K562 (cell line): ENCODE measurements at regions not wholly inside any gene's neighbourhood (a gene's known extent, or its start where the extent isn't known, plus 50 kb on each side); places are given as distances from the start of the nearest gene placed in this dataset.

Experiments used
- ATAC-seq: fragments of 200-7000 bp; cut with Tn5 transposase; 3 replicates; pipeline ENCODE4 v1.9.1; 2020; ENCODE audit warnings: moderate library complexity
- BruUV-seq: library from RNA; stranded (reverse); fragments of 400-500 nt; replicated peaks from 2 replicates; lab custom pipeline; 2021; lab: Mats Ljungman, UMichigan
- CTCF ChIA-PET: fragments of 300-600 bp; formaldehyde crosslinking; extraction: SDS; loops from one replicate; lab custom pipeline; 2021; ENCODE audit warnings: low intra/inter-chr PET ratio; lab: Yijun Ruan, JAX
- POLR2A ChIA-PET: fragments of 300-600, 350-650 bp; sonication (Branson Sonifier 250); formaldehyde crosslinking; extraction: SDS; loops from one replicate; lab custom pipeline; 2021; ENCODE audit warnings: antibody characterized with exemption, inconsistent platforms; lab: Yijun Ruan, JAX
- DNase-seq, 4 experiments: peaks; one replicate each; pipeline versions ENCODE4 v3.0.0 to v3.0.0-alpha.2; 2011 to 2018; ENCODE audit warnings: low spot score in 3 of 4, mixed read lengths in 3 of 4; ENCODE audit errors: extremely low read depth in 1 of 4
- FAIRE-seq: peaks from 2 replicates; lab custom pipeline; 2011; peaks lifted over from hg19 to GRCh38; lab: Jason Lieb, UNC
- H2AFZ ChIP-seq: 2 replicates; pipeline ENCODE4 v1.6.0; 2011; ENCODE audit warnings: low read depth, low read length, control low read depth, inconsistent platforms
- H3K27ac ChIP-seq: fragments of 200-600 bp; 3 replicates; pipeline ENCODE4 v1.8.0; 2011; ENCODE audit warnings: low read depth, mild to moderate bottlenecking, control low read depth, inconsistent platforms, low read length, moderate library complexity, mixed read lengths; ENCODE audit errors: extremely low read depth
- H3K27me3 ChIP-seq, 2 experiments: fragments of 300-600 bp in 1 of 2; 2 replicates in 1 of 2; 3 replicates in 1 of 2; pipeline versions ENCODE4 v1.6.0 to v1.8.0; 2011; ENCODE audit warnings: inconsistent platforms in 2 of 2, low read length in 2 of 2, mild to moderate bottlenecking in 1 of 2, mixed read lengths in 1 of 2, moderate library complexity in 1 of 2; ENCODE audit not compliant: control insufficient read depth in 2 of 2, insufficient read depth in 2 of 2
- H3K36me3 ChIP-seq: fragments of 300-600 bp; 3 replicates; pipeline ENCODE4 v1.8.0; 2011; ENCODE audit warnings: mild to moderate bottlenecking, low read length, inconsistent platforms; ENCODE audit not compliant: control insufficient read depth, insufficient read depth
- H3K4me1 ChIP-seq, 2 experiments: fragments of 200-600 bp in 1 of 2; replicated peaks in 1 of 2; 2 replicates in 1 of 2; 3 replicates in 1 of 2; pipeline versions ENCODE4 v1.5.1 to v1.8.0; 2011; ENCODE audit warnings: inconsistent platforms in 2 of 2, low read length in 2 of 2, mild to moderate bottlenecking in 1 of 2, mixed read lengths in 1 of 2, moderate library complexity in 1 of 2; ENCODE audit not compliant: control insufficient read depth in 2 of 2, insufficient read depth in 2 of 2
- H3K4me2 ChIP-seq: 2 replicates; pipeline ENCODE4 v1.6.1; 2011; ENCODE audit warnings: low read length, control low read depth, inconsistent platforms, mixed read lengths; ENCODE audit not compliant: insufficient read depth
- H3K4me3 ChIP-seq: fragments of 200-600 bp; sonication (generic), shearing (Covaris generic); 2 replicates; pipeline ENCODE4 v1.5.1; 2016; ENCODE audit warnings: control low read depth, inconsistent platforms
- H3K79me2 ChIP-seq: fragments of 200-600 bp; 3 replicates; pipeline ENCODE4 v1.8.0; 2011; ENCODE audit warnings: low read length, inconsistent platforms; ENCODE audit not compliant: control insufficient read depth, insufficient read depth
- H3K9ac ChIP-seq, 2 experiments: 2 replicates each; pipeline versions ENCODE4 v1.6.0 to v1.6.1; 2011; ENCODE audit warnings: low read depth in 2 of 2, low read length in 2 of 2, control low read depth in 1 of 2, inconsistent platforms in 1 of 2, mild to moderate bottlenecking in 1 of 2, mixed read lengths in 1 of 2; ENCODE audit not compliant: insufficient read depth in 1 of 2
- H3K9me1 ChIP-seq: one replicate; pipeline ENCODE4 v1.6.0; 2011; ENCODE audit warnings: inconsistent platforms, mild to moderate bottlenecking, low read length, moderate library complexity; ENCODE audit not compliant: control insufficient read depth, insufficient read depth
- H3K9me3 ChIP-seq: replicated peaks from 2 replicates; pipeline ENCODE4 v1.5.1; 2011; ENCODE audit warnings: low read depth, low read length, inconsistent platforms; ENCODE audit not compliant: control insufficient read depth, insufficient read depth
- H4K20me1 ChIP-seq: replicated peaks from 2 replicates; pipeline ENCODE4 v1.6.1; 2011; ENCODE audit warnings: low read length, inconsistent platforms, mixed read lengths; ENCODE audit not compliant: control insufficient read depth, insufficient read depth
- CCNT2 ChIP-seq: IDR thresholded peaks from 2 replicates; pipeline ENCODE4 v1.6.1; 2011; ENCODE audit warnings: borderline replicate concordance, low read depth, mild to moderate bottlenecking, moderate library complexity, mixed read lengths, low read length; ENCODE audit not compliant: insufficient read length; ENCODE audit errors: extremely low read depth
- CREB1 ChIP-seq, 2 experiments: sonication (generic) in 1 of 2; formaldehyde crosslinking in 1 of 2; IDR thresholded peaks; 2 replicates each; pipeline versions ENCODE4 v1.6.1 to v1.8.0; 2012 to 2022; ENCODE audit warnings: inconsistent platforms in 1 of 2, mild to moderate bottlenecking in 1 of 2, missing genetic modification reagents in 1 of 2, moderate library complexity in 1 of 2
- CREB3L1 ChIP-seq: fragments of 450-650 bp; IDR thresholded peaks from 2 replicates; pipeline ENCODE4 v1.6.1; 2014; ENCODE audit warnings: low read depth, mild to moderate bottlenecking, moderate library complexity, borderline replicate concordance
- HDAC8 ChIP-seq: fragments of 450-650 bp; IDR thresholded peaks from 2 replicates; pipeline ENCODE4 v1.6.1; 2016; ENCODE audit warnings: mild to moderate bottlenecking, missing genetic modification characterization, moderate library complexity, missing compliant biosample characterization
- HMBOX1 ChIP-seq: sonication (generic); IDR thresholded peaks from 2 replicates; pipeline ENCODE4 v1.6.1; 2016
- L3MBTL2 ChIP-seq: fragments of 450-650 bp; IDR thresholded peaks from 2 replicates; pipeline ENCODE4 v1.6.1; 2016; ENCODE audit warnings: mild to moderate bottlenecking, moderate library complexity
- MITF ChIP-seq: IDR thresholded peaks from 2 replicates; pipeline ENCODE4 v1.6.1; 2014; ENCODE audit warnings: antibody characterized with exemption
- PCBP2 ChIP-seq: fragments of 200-400 bp; formaldehyde crosslinking; IDR thresholded peaks from 2 replicates; pipeline ENCODE4 v1.6.1; 2018; ENCODE audit warnings: low read length, low read depth, mild to moderate bottlenecking, moderate library complexity; ENCODE audit not compliant: poor library complexity, severe bottlenecking
- PHB ChIP-seq: fragments of 250-450 bp; sonication (Bioruptor Pico); IDR thresholded peaks from 2 replicates; pipeline ENCODE4 v1.5.0; 2021
- SIN3B ChIP-seq: fragments of 450-650 bp; IDR thresholded peaks from 2 replicates; pipeline ENCODE4 v1.6.1; 2017; ENCODE audit warnings: low read depth, mild to moderate bottlenecking, moderate library complexity
- SIRT6 ChIP-seq: IDR thresholded peaks from one replicate; pipeline ENCODE4 v1.6.1; 2012; ENCODE audit warnings: low read depth, mild to moderate bottlenecking, control low read depth, inconsistent platforms, low read length, moderate library complexity
- SMARCA5 ChIP-seq: fragments of 450-650 bp; IDR thresholded peaks from 2 replicates; pipeline ENCODE4 v1.6.1; 2016
- SPI1 ChIP-seq: IDR thresholded peaks from 2 replicates; pipeline ENCODE4 v1.6.1; 2011; ENCODE audit warnings: low read depth, low read length, control low read depth, borderline replicate concordance
- SRF ChIP-seq, 2 experiments: fragments of 250-450, 450-650 bp in 1 of 2; sonication (Bioruptor Pico) in 1 of 2; sonication (generic) in 1 of 2; formaldehyde crosslinking; IDR thresholded peaks; 2 replicates each; pipeline versions ENCODE4 v1.5.0 to v1.5.1; 2020 to 2022; ENCODE audit warnings: mild to moderate bottlenecking in 1 of 2, missing genetic modification reagents in 1 of 2
- STAT5B ChIP-seq: fragments of 250-450 bp; sonication (Bioruptor Pico); IDR thresholded peaks from 2 replicates; pipeline ENCODE4 v1.8.0; 2021; ENCODE audit warnings: mild to moderate bottlenecking, inconsistent platforms
- THAP12 ChIP-seq: fragments of 250-450 bp; sonication (Bioruptor Pico); IDR thresholded peaks from 2 replicates; pipeline ENCODE4 v1.9.0; 2021; ENCODE audit warnings: mild to moderate bottlenecking, inconsistent platforms
- ZNF133 ChIP-seq: fragments of 250-450 bp; sonication (Bioruptor Pico); IDR thresholded peaks from 2 replicates; pipeline ENCODE4 v1.4.0; 2020; ENCODE audit warnings: mild to moderate bottlenecking
- ZNF384 ChIP-seq: IDR thresholded peaks from 2 replicates; pipeline ENCODE4 v1.6.1; 2012; ENCODE audit warnings: low read depth, low read length, improper control_type of control experiment
- ZNF41 ChIP-seq: fragments of 250-450 bp; sonication (Bioruptor Pico); conservative IDR thresholded peaks from 2 replicates; pipeline ENCODE4 v1.4.0; 2020; ENCODE audit warnings: mild to moderate bottlenecking
- WGBS: fragments of 100-300 bp; shearing (Covaris generic); methylation state at CpG from one replicate; pipeline ENCODE4 v1.1.6; 2016; ENCODE audit warnings: low coverage, mixed read lengths; ENCODE audit not compliant: insufficient coverage; ENCODE audit errors: missing lambda C conversion rate; 5-methylcytosine and 5-hydroxymethylcytosine counted together
- in situ Hi-C: fragments of 300-500 bp; cut with MboI; formaldehyde crosslinking; loops from 4 replicates; pipeline ENCODE4 v1.15.0; 2018; ENCODE audit warnings: inconsistent platforms, mixed read lengths
- intact Hi-C: fragments of 100-400 bp; cut with micrococcal nuclease; formaldehyde crosslinking; loops from 2 replicates; pipeline ENCODE4 v1.14.2; 2022

GRCh38 chr19:5254543-5254942 is 86.1 kb downstream of the PTPRS start:
- intact Hi-C loops, result no loop called here
- Histone ChIP-seq H3K4me3 (no peak overlapping the region), H3K9me3 (no peaks in the 10 kb centered on the region; the same call in 1 of the 2 replicates), H3K9me1 (no peaks in the 10 kb centered on the region), H3K27ac (no peak overlapping the region)
- no peak for DNase-seq
- WGBS, result 9% methylated on average over 2 of the region's 3 CpGs
- no peak for FAIRE-seq
- no TSS peak for BruUV-seq
- TF ChIP-seq SMARCA5, result no peak
- no peak for TF ChIP-seq THAP12 (CRISPR knock-in tag)
- TF ChIP-seq PCBP2, result no peak
- no peak for TF ChIP-seq SPI1
- TF ChIP-seq CCNT2, result no peak
- no peak for TF ChIP-seq HDAC8 (tag)
- TF ChIP-seq SIRT6, result no peak
- no peak for TF ChIP-seq SRF (CRISPR knock-in tag; IDR thresholded peaks at IDR 0.05)
- TF ChIP-seq ZNF384, result no peak
- no peak for TF ChIP-seq MITF
- no peak for TF ChIP-seq CREB1 (IDR thresholded peaks at IDR 0.05)
- TF ChIP-seq CREB1 (CRISPR knock-in tag; IDR thresholded peaks at IDR 0.05), result no peak
- TF ChIP-seq ZNF133, result no peak
- TF ChIP-seq CREB3L1, result no peak
- no peak for TF ChIP-seq SIN3B
- no peak for TF ChIP-seq STAT5B (CRISPR knock-in tag)
- no peak for TF ChIP-seq PHB (CRISPR knock-in tag)
- TF ChIP-seq L3MBTL2, result no peak
- no peak for TF ChIP-seq ZNF41 (CRISPR knock-in tag)
- no peak for TF ChIP-seq HMBOX1
- TF ChIP-seq, all 486 proteins: peak for 0
- Histone ChIP-seq H3K27me3 (no peaks in the 10 kb centered on the region), H3K79me2 (no peaks in the 10 kb centered on the region), H2AFZ (no peak overlapping the region), H3K36me3 (no peaks in the 10 kb centered on the region; the same call in 2 of the 3 replicates), H4K20me1 (no peaks in the 10 kb centered on the region), H3K4me2 (no peak overlapping the region), H3K4me1 (no peaks in the 10 kb centered on the region), H3K9ac (no peak overlapping the region)
- CTCF ChIA-PET, result no interaction called here
- POLR2A ChIA-PET, result no interaction called here
- in situ Hi-C loops, result no loop called here
- no peak for ATAC-seq
